ENCODE measurements at regions not wholly inside any gene's neighbourhood (a gene's known extent, or its start where the extent isn't known, plus 50 kb on each side); places are given as distances from the start of the nearest gene placed in this dataset.
A peak's percentile ranks its signal among the peaks of the same experiment; 100 is the strongest.

- Histone ChIP-seq H3K18ac (ENCODE audit: low read depth in 1 of 2, low read length in 2 of 2) (no peak overlapping the region), H3K4me1 (ENCODE audit: control insufficient read depth, insufficient read depth, low read depth, low read length) (peaks cover 5% of the 10 kb centered on the region), H4K91ac (ENCODE audit: low read length) (no peak overlapping the region), H3K23ac (ENCODE audit: low read length in 2 of 2) (no peak overlapping the region), H2BK5ac (ENCODE audit: low read depth, low read length, poor library complexity, severe bottlenecking) (no peak overlapping the region), H3K4me2 (ENCODE audit: low read length, poor library complexity, severe bottlenecking) (no peak overlapping the region), H2BK15ac (ENCODE audit: low read depth, poor library complexity, severe bottlenecking) (no peak overlapping the region), H3K27me3 (ENCODE audit: control insufficient read depth in 1 of 2, insufficient read depth in 1 of 2, low read length in 2 of 2) (no peaks in the 10 kb centered on the region), H3K4me3 (ENCODE audit: insufficient read depth in 1 of 2, low read depth in 1 of 2, low read length in 2 of 2) (no peak overlapping the region), H2AFZ (ENCODE audit: low read depth, low read length) (no peak overlapping the region), H3K79me1 (replicated peaks; ENCODE audit: low read length, poor library complexity, severe bottlenecking) (no peaks in the 10 kb centered on the region), H3K9ac (ENCODE audit: low read length) (peak overlapping the region; percentile 71), H2BK120ac (ENCODE audit: low read depth, low read length) (no peak overlapping the region), H4K8ac (ENCODE audit: low read length) (no peak overlapping the region), H3K9me3 (ENCODE audit: control insufficient read depth, low read length) (no peaks in the 10 kb centered on the region), H2AK5ac (ENCODE audit: low read length, severe bottlenecking) (no peak overlapping the region), H3K27ac (ENCODE audit: low read length, poor library complexity, severe bottlenecking) (no peak overlapping the region), H2BK12ac (ENCODE audit: low read length in 2 of 2) (no peak overlapping the region), H3K4ac (ENCODE audit: low read depth in 1 of 2, low read length in 2 of 2) (no peak overlapping the region), H3K36me3 (ENCODE audit: control insufficient read depth in 1 of 2, insufficient read depth in 2 of 2, low read depth in 1 of 2, low read length in 2 of 2) (no peaks in the 10 kb centered on the region), H3K14ac (ENCODE audit: low read length in 2 of 2) (no peak overlapping the region)
- 80% methylated on average over 2 of the region's 2 CpGs for WGBS
- DNase-seq = no peak
Measured at GRCh38 chr2:220278022-220278421, 650.6 kb downstream of the SLC4A3 start.

- no peak overlapping the region for H2BK120ac ChIP-seq (ENCODE audit: low read depth, low read length)
- peak overlapping the region; percentile 68 for H3K9ac ChIP-seq (ENCODE audit: low read length)
- H3K27ac ChIP-seq (ENCODE audit: low read length, poor library complexity, severe bottlenecking) = peak overlapping the region; percentile 17
- DNase-seq = no peak
- no peak overlapping the region for H2BK5ac ChIP-seq (ENCODE audit: low read depth, low read length, poor library complexity, severe bottlenecking)
- H4K91ac ChIP-seq (ENCODE audit: low read length) = no peak overlapping the region
- no peaks in the 10 kb centered on the region for H3K36me3 ChIP-seq (ENCODE audit: control insufficient read depth in 1 of 2, insufficient read depth in 2 of 2, low read depth in 1 of 2, low read length in 2 of 2)
- no peaks in the 10 kb centered on the region for H3K27me3 ChIP-seq (ENCODE audit: control insufficient read depth in 1 of 2, insufficient read depth in 1 of 2, low read length in 2 of 2)
- no peak overlapping the region for H2BK15ac ChIP-seq (ENCODE audit: low read depth, poor library complexity, severe bottlenecking)
- H3K23ac ChIP-seq (ENCODE audit: low read length in 2 of 2) = no peak overlapping the region
- H4K8ac ChIP-seq (ENCODE audit: low read length) = no peak overlapping the region
- peak overlapping the region; percentile 42 for H2AFZ ChIP-seq (ENCODE audit: low read depth, low read length)
- no peaks in the 10 kb centered on the region for H3K9me3 ChIP-seq (ENCODE audit: control insufficient read depth, low read length)
- H2AK5ac ChIP-seq (ENCODE audit: low read length, severe bottlenecking) = peak overlapping the region; percentile 26
- WGBS = 54% methylated on average over 2 of the region's 2 CpGs
- H3K79me1 ChIP-seq (replicated peaks; ENCODE audit: low read length, poor library complexity, severe bottlenecking) = no peaks in the 10 kb centered on the region
- H3K18ac ChIP-seq (ENCODE audit: low read depth in 1 of 2, low read length in 2 of 2) = no peak overlapping the region
- no peak overlapping the region for H3K14ac ChIP-seq (ENCODE audit: low read length in 2 of 2)
- H3K4ac ChIP-seq (ENCODE audit: low read depth in 1 of 2, low read length in 2 of 2) = no peak overlapping the region
- H3K4me1 ChIP-seq (ENCODE audit: control insufficient read depth, insufficient read depth, low read depth, low read length) = peaks cover 5% of the 10 kb centered on the region
- no peak overlapping the region for H2BK12ac ChIP-seq (ENCODE audit: low read length in 2 of 2)
- H3K4me3 ChIP-seq (ENCODE audit: insufficient read depth in 1 of 2, low read depth in 1 of 2, low read length in 2 of 2) = no peak overlapping the region
- no peak overlapping the region for H3K4me2 ChIP-seq (ENCODE audit: low read length, poor library complexity, severe bottlenecking)
Measured at GRCh38 chr2:220279372-220279771, 651.9 kb downstream of the SLC4A3 start.

GRCh38 chr2:220279840-220280239 is 652.4 kb downstream of the SLC4A3 start:
- H2BK120ac ChIP-seq (ENCODE audit: low read depth, low read length) = no peak overlapping the region

GRCh38 chr2:220280736-220281135 is 653.3 kb downstream of the SLC4A3 start:
- DNase-seq = no peak
- H2BK5ac ChIP-seq (ENCODE audit: low read depth, low read length, poor library complexity, severe bottlenecking) = no peak overlapping the region
- H4K8ac ChIP-seq (ENCODE audit: low read length) = no peak overlapping the region
- H3K27ac ChIP-seq (ENCODE audit: low read length, poor library complexity, severe bottlenecking) = no peak overlapping the region
- H3K36me3 ChIP-seq (ENCODE audit: control insufficient read depth in 1 of 2, insufficient read depth in 2 of 2, low read depth in 1 of 2, low read length in 2 of 2) = no peaks in the 10 kb centered on the region
- H3K9me3 ChIP-seq (ENCODE audit: control insufficient read depth, low read length) = no peaks in the 10 kb centered on the region
- no peak overlapping the region for H3K4me2 ChIP-seq (ENCODE audit: low read length, poor library complexity, severe bottlenecking)
- no peak overlapping the region for H2BK12ac ChIP-seq (ENCODE audit: low read length in 2 of 2)
- H3K27me3 ChIP-seq (ENCODE audit: control insufficient read depth in 1 of 2, insufficient read depth in 1 of 2, low read length in 2 of 2) = no peaks in the 10 kb centered on the region
- 100% methylated on average over 3 of the region's 4 CpGs for WGBS
- H2AK5ac ChIP-seq (ENCODE audit: low read length, severe bottlenecking) = no peak overlapping the region
- peak overlapping the region; percentile 68 for H3K9ac ChIP-seq (ENCODE audit: low read length)
- no peak overlapping the region for H4K91ac ChIP-seq (ENCODE audit: low read length)
- H2AFZ ChIP-seq (ENCODE audit: low read depth, low read length) = no peak overlapping the region
- H2BK15ac ChIP-seq (ENCODE audit: low read depth, poor library complexity, severe bottlenecking) = no peak overlapping the region
- no peak overlapping the region for H3K4me3 ChIP-seq (ENCODE audit: insufficient read depth in 1 of 2, low read depth in 1 of 2, low read length in 2 of 2)
- H3K23ac ChIP-seq (ENCODE audit: low read length in 2 of 2) = no peak overlapping the region
- no peak overlapping the region for H3K4ac ChIP-seq (ENCODE audit: low read depth in 1 of 2, low read length in 2 of 2)
- peaks cover 2% of the 10 kb centered on the region for H3K4me1 ChIP-seq (ENCODE audit: control insufficient read depth, insufficient read depth, low read depth, low read length)
- H3K79me1 ChIP-seq (replicated peaks; ENCODE audit: low read length, poor library complexity, severe bottlenecking) = no peaks in the 10 kb centered on the region
- no peak overlapping the region for H2BK120ac ChIP-seq (ENCODE audit: low read depth, low read length)
- no peak overlapping the region for H3K14ac ChIP-seq (ENCODE audit: low read length in 2 of 2)
- no peak overlapping the region for H3K18ac ChIP-seq (ENCODE audit: low read depth in 1 of 2, low read length in 2 of 2)

More at GRCh38 chr2:220279840-220280239, 652.4 kb downstream of the SLC4A3 start:
- Histone ChIP-seq H4K8ac (ENCODE audit: low read length) (no peak overlapping the region), H2BK5ac (ENCODE audit: low read depth, low read length, poor library complexity, severe bottlenecking) (no peak overlapping the region), H3K4me1 (ENCODE audit: control insufficient read depth, insufficient read depth, low read depth, low read length) (peaks cover 5% of the 10 kb centered on the region), H3K36me3 (ENCODE audit: control insufficient read depth in 1 of 2, insufficient read depth in 2 of 2, low read depth in 1 of 2, low read length in 2 of 2) (no peaks in the 10 kb centered on the region), H3K18ac (ENCODE audit: low read depth in 1 of 2, low read length in 2 of 2) (no peak overlapping the region), H2BK12ac (ENCODE audit: low read length in 2 of 2) (no peak overlapping the region), H3K9ac (ENCODE audit: low read length) (peak overlapping the region; percentile 68), H3K14ac (ENCODE audit: low read length in 2 of 2) (no peak overlapping the region), H3K23ac (ENCODE audit: low read length in 2 of 2) (no peak overlapping the region), H3K27me3 (ENCODE audit: control insufficient read depth in 1 of 2, insufficient read depth in 1 of 2, low read length in 2 of 2) (no peaks in the 10 kb centered on the region), H2BK15ac (ENCODE audit: low read depth, poor library complexity, severe bottlenecking) (no peak overlapping the region), H3K79me1 (replicated peaks; ENCODE audit: low read length, poor library complexity, severe bottlenecking) (no peaks in the 10 kb centered on the region), H3K27ac (ENCODE audit: low read length, poor library complexity, severe bottlenecking) (peak overlapping the region; percentile 17), H3K4ac (ENCODE audit: low read depth in 1 of 2, low read length in 2 of 2) (no peak overlapping the region), H3K4me2 (ENCODE audit: low read length, poor library complexity, severe bottlenecking) (no peak overlapping the region), H2AFZ (ENCODE audit: low read depth, low read length) (no peak overlapping the region), H2AK5ac (ENCODE audit: low read length, severe bottlenecking) (no peak overlapping the region), H4K91ac (ENCODE audit: low read length) (no peak overlapping the region), H3K4me3 (ENCODE audit: insufficient read depth in 1 of 2, low read depth in 1 of 2, low read length in 2 of 2) (no peak overlapping the region), H3K9me3 (ENCODE audit: control insufficient read depth, low read length) (no peaks in the 10 kb centered on the region)
- no peak for DNase-seq

All from mesenchymal stem cell (in vitro differentiated cells and primary cell).